GM19467 (cell line): ENCODE measurements at regions not wholly inside any gene's neighbourhood (a gene's known extent, or its start where the extent isn't known, plus 50 kb on each side); places are given as distances from the start of the nearest gene placed in this dataset.
"Not testable (repeated sequence)": the region's sequence is repeated elsewhere in the genome, so short reads cannot be mapped to it uniquely, and the experiment has no call there.

Experiments
- ATAC-seq: cut with Tn5 transposase; IDR thresholded peaks from one replicate; pipeline ENCODE4 v1.9.1; 2021; ENCODE audit warnings: mild to moderate bottlenecking, moderate library complexity; ENCODE audit not compliant: unreplicated experiment

DNA sequence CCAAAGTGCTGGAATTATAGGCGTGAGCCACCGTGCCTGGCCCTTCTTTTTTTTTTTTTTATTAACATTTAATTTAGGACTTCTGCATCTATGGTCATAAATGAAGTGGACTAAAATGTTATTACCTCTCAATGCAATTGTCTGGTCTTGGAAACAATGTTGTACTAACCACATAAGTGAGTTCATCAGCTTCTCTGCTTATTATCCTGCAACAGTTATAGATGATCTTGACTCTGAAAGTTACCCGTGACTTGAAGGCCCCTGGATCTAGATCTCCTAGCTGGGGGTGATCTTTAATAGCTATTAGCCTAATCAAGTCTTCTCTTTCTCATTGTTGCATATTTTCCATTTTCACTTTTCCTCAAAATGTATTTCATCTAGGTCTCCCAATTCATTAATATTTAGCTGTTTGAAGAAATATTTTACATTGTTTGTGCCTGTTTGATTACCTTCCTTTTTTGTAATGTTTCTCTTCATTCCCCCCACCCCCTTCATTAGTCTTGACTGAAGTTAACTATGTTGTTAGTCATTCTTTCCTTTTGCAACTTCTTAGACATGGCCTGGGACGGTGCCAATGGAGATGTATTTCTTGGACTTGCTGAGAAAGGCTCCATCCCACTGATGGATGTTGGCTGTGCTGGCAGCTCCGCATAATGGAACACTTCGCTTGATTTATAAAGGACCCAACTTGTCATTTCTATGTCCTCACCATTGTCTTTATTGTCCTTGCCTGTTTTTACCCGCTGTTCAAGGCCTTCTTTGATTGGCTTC is 141.6 kb upstream of the RIOK3 start:
- no peak for ATAC-seq

DNA sequence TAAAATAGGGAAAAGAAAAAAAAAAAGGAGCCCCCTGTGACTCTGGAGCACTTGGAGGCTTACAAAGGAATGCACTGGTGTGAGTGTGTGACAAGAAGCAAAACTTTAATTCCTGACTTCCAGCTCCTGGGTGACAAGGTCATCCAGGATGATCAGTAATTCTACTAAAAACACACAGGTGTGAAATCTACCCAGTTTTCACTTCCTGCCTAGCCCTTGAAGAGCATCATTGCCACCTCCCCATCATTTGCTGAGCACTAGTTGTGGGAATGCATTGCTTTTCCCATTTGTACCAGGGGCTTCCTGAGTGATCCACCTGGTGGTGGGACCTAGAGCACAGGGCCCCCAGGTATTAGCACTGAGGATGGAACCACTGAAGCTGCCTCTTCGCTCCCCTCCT is 139.7 kb upstream of the RIOK3 start:
- ATAC-seq: no peak

DNA sequence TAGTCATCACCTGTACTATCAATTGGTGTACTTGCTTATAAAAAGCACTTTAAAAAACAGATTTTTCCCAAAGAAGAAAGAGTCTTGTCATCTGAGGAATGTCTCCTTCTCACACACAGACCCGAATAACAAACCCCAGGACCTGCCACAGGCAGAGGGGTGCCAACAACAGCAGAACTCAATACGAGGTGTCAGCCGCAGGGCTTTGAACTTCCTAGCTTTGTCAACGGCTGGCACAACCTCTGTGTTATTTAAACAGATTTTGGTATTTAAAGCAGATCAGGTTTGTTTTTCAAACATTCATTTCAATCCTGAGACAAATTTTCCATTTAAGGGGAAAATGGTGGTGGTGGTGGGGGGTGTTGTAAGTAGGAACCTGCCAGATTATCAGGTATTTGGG is 138.4 kb upstream of the RIOK3 start:
- ATAC-seq: no peak

DNA sequence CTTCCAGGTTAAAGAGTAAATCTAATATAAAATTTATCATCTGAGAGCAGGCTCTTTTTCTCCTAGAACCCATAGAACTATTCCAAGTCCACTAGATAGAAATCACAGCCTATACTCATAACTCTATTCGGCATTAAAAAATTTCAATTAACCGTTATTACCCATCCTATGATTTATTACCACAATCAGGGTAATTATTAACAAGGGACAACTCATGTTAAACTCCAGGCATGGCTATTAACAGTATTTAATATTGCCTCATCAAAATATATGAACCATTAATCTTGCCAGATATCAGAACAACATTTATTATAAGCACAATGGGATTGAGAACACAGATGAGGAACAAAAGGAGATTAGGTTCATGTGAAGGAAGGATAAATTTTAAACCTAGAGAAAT is 136.8 kb upstream of the RIOK3 start:
- ATAC-seq: no peak

DNA sequence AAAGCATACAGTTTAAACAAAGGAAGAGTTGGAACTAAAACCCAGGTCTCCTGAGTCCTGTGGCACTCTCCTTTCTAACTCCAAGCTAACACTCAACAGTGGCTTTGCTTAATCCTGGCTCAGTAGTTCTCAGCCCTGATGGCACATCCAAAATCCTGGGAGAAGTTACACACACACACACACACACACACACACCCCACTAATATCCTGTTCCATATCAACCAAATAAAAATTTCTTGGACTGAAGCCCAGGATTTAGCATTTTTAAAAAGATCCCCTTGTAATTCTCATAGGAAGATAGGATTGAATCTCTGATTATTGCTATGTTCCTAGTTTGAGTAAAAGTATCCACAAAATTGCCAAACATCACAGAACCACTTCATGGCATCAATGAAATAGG is 136.1 kb upstream of the RIOK3 start:
- ATAC-seq: no peak

DNA sequence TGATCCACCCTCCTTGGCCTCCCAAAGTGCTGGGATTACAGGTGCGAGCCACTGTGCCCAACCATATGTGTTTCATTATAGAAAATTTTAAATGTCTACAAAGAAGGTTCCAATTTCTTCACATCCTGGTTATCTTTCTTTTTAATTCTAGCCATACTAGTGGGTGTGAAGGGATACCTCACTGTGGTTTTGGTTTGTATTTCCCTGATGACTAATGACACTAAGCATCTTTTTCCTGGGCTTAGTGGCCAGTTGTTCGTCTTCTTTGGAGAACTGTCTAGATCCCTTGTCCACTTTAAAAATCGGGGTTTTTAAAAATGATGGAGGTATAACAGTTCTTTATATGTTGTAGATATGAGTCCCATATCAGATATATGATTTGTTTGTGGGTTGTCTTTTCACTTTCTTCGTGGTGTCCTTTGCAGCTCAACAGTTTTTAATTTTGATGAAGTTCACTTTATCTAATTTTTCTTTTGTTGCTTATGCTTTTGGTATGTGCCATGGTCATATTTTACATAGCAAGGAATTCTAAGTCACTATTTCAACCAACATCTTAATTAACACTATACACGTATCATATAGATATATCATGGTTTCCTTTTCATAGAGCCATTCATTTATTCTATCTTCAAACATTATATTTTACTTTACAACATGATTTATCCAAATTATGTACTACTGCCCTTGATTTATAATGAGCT is 135.0 kb upstream of the RIOK3 start:
- ATAC-seq: no peak

DNA sequence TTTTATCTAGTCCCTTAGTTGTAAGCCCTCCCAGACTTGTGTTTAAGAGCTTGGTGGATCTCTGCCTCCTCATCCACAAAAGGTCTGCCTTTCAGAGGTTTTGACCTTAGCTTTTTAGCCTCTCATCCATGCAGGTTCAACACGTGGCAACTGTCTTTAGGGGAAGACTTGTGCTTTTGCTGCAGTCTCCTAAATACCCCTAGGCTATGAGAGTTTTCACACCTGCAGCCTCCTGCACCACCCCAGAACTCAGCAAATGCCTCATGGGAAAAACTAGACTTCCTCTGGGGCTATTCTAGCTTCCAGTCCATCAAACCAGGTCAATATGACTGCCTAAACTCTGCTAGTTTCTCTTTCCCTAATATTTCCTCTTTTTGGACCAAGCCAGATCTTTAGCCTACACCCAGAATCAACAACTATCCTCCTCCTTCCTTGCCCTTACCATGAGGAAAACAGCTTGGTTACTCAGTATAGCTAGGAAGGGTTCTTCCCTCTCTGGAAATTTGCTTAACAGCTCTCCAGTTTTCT is 132.3 kb upstream of the RIOK3 start:
- ATAC-seq: no peak

DNA sequence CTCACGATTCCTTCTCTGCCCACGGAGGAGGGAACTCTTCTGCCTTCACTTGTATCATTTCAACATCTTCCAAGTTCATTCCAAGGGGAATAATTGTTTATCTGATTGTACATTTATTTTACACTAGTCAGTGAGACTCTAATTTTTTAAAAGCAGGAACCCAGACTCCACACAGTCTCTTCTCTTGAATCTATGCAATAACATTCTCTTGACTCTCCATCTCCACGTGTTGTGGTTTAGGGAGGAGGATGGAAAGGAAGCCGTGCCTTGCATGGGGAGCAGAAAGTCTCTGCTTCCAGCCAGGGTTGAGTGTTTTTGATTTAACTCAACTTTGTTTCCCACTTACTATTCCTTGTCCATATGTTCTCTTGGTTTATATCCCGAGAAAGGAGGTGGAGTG is 131.1 kb upstream of the RIOK3 start:
- no peak for ATAC-seq

DNA sequence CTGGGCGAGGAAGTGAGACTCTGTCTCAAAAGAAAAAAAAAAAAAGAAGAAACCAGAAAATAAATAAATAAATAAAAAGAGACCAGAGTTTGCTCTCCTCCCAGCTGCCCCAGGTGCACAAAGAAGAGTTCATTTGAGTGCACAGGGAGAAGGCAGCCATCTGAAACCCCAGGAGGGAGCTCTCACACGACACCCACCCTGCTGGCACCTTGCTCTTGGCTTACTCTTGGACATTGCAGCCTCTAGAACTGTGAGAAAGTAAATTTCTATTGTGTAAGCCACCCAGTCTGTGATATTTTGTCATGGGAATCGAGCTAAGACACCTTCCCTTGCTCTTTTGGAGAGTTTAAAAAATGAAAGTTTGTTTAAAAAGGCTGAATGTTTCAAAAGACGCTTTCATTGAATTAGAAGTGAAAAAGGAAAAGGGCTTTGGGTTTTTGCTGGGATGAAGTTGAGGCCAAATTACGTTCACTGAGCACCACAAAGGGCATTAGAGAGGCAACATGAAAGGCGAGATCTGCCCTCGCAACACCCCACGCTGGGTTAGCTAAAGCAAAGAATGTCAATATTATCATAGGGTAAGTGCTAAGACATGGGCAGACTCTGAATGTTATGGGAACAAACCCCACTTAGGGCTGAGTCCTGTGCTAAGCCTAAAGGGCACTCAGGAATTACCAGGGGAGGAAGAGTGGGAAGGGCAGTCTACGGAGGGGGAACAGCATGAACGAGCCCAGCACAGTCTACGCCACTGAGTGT is 128.9 kb upstream of the RIOK3 start:
- ATAC-seq: no peak

DNA sequence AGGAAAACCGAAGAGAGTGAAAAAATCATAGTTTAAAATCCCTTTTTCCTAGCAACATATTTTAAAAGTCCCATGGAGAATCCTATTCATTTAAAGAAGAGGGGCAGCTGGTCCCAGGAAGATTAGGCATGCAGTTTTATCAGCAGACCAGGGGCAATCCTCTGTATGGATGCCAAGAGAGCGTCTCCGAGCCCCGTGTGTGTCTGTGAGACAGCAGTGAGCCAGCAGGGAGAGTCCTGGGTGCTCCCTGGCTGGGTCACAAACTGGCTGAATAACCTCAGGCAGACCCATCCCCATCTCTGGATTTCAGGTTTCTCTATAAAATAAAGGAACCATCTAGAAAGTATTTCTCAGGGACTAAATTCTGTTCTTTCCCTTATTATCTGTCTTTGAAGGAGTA is 128.2 kb upstream of the RIOK3 start:
- no peak for ATAC-seq

DNA sequence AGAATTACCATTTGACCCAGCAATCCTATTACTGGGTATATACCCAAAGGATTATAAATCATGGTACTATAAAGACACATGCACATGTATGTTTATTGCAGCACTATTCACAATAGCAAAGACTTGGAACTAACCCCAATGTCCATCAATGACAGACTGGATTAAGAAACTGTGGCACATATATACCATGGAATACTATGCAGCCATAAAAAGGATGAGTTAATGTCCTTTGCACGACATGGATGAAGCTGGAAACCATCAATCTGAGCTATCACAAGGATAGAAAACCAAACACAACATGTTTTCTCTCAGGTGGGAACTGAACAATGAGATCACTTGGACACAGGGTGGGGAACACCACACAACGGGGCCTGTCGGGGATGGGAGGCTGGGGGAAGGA is 123.4 kb upstream of the RIOK3 start:
- not testable (repeated sequence) for ATAC-seq

DNA sequence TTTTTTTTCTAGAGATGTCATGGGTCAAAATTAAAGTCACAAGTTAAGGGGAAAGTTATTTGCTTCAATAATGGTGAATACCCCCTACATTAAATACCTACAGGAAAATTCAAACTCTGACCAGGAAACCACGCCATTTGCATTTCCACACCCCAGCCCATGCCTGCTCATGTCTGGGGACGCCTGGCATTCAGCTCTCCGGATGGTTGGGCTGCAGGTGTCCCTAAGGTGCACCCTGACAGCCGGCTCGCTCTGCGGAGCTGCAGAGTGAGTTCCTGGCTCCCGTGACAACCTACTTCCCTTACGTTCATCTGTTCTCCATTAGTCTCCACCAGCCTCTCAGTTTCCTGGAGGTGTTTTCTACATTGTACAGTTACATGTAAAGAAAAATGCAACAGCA is 122.7 kb upstream of the RIOK3 start:
- ATAC-seq: peak; percentile 92

DNA sequence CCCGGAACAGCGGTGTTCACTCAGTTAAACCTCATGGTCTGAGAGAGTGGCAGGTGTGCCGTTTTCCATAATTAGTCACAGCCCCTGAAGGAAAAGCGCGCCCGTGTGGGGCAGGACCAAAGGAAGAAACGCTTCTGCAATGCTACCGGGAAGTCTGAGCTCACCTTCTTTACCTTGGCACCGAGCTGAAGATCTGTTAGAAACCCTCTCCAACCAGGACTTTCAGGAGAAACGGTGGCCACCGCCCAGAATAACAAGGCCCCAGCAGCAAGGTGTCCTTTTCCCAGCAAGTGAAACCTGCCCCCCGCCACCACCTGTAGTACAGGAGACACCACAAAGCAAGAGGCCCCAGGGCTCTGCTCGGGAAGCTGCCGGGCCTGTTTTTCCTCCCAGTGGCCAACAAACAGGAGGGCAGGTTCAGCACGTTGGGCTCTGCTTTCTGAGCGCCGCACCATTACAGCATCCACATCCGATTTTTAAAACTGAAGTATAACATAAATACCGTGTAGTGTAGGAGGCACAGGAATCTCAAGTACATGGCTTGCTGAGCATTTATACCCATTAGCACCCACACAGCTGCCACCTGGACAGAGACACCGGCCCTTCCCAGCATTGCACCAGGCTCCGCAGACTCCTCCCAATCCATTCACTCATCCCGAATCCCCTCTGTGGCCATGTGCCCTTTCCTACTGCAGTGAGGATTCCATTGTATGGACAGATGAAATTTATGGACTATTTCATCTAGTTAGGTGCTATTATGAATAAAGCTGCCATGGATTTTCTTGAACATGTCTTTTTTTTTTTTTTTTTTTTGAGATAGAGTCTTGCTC is 121.8 kb upstream of the RIOK3 start:
- ATAC-seq: no peak

DNA sequence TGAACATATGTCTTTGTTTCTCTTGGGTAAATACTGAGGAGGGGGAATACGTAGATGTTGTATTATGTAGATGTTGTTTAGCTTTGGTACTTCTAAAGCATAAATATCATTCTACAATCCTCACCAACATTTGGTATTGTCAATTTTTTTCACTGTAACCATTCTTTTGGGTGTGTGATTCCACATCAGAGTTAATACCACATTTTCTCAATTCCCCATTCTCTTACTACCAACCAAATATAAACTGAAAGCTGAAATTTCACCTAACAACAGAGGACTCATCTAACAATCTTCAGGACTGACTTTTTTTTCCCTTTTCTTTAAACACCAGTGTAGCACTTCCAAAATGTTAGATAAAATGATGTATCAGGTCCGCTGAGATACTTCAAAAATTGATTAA is 120.7 kb upstream of the RIOK3 start:
- ATAC-seq: no peak

DNA sequence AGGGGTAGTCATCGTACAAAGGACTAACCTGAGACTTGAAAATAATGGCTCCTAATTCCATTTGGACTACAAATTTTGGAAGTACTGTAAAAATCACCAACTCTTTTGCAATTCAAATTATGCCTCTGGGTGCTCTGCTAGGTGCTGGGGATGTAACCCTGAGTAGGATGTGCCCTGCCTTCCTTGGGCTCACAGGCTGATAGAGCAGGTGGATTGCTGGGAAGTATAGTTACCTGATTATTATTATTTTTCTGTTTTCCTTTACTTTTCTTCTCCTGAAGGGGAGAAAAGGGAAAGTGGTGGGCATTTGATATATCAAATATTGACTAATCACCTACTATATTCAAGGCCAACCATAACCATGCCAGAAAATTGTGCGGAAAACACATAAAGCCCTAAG is 119.3 kb upstream of the RIOK3 start:
- no peak for ATAC-seq

DNA sequence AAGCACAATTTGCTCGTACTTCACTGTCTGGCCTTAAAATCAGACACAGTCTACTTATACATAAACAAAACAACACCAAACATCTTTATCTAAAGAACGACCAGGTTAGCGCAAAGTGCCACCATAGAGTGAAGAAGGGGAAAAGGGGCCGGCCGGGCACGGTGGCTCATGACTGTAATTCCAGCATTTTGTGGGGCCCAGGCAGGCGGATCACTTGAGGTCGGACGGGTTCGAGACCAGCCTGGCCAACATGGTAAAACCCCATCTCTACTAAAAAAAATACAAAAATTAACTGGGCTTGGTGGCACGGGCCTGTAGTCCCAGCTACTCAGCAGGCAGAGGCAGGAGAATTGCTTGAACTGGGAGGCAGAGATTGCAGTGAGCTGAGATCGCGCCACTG is 118.5 kb upstream of the RIOK3 start:
- no peak for ATAC-seq

DNA sequence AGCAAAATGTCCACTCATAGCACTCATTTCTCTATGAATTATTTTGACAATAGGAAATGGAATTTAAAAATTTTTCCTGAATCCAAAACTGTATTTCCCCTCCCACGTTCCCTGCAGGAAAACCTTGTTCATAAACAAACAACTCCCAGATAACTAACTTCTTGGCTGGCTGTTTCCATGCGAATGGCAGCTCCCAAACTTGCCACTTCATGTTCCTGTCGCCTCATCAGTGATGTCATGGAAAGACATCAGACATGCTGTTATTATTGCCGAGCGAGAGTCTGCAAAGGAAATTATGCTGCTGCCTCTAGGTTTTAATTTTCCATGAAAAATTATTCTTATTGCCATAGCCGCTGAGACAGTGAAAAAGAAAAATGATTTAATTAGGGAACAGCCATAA is 117.0 kb upstream of the RIOK3 start:
- no peak for ATAC-seq

DNA sequence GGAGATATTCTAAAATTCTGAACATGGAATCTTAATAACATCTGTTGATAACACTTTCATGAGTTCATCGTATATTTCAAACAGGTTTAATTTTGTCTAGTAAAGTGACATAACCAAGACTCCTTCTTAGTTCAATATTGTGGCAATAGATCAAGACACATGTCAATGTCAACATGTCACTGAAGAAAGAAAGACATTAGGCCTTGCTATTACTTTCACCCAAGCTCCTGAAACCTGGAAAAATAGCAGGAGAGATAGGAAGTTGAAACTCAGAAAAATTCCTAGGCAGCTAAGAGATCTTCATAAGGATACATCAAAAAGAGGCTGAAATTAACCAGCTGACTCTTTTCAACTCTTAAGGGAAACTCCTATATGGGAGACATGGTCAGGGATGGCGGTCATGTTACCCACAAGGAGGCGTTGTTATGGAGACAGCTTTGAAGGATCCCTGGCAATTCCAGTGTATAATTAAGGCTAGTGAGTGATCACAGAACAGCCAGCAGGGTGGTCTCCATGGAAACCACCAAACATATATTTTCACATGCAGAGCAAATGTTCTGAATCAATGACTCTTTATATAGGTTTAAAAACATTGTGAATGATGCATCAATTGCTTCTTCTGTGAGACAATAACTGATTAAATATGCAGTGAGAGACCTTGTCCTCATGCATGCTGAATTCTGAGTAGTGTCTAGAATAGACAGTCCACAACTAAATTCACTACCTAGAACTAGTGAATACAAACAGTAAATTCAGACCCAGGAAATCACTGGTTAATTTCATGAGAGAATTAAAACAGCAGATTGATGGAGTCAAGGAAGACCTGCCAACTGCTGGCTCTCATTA is 115.3 kb upstream of the RIOK3 start:
- no peak for ATAC-seq

DNA sequence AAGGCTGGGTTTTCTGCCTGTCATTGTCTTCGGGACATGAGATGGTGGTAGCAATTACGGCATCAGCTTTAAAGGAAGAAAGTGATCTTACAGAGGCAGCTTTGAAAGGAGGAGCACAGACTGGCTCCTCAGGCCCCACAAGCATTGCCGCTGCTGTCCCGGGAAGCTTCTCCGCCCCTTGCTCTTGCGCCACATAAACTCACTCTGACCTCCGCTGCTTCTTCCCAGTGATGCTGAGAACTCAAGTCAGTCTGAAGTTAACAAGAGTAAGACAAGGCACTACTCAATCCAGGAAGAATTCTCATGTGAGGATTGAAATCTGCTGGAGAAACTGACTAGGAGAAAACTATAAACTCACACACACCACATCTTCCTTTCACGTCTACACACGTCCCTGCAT is 112.4 kb upstream of the RIOK3 start:
- no peak for ATAC-seq

DNA sequence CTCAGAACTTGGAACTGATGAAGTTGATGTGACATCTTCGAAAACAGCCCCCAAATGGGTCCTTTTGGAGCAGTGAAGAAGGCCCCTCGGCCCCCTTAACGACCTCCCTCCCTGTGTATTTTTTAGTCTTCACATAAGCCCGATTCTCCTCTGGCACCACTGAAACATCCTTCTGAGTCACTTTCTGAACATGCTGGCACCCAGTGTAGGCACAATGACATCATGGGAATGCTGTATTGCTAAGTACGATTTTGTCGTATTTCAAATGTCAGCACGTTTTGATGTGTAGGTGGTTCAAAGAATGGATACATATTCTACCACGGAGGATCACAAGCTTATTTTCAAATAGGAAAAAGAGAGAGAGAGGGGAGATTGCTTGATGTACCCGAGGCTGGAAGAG is 111.7 kb upstream of the RIOK3 start:
- no peak for ATAC-seq
